ENCODE measurements at regions not wholly inside any gene's neighbourhood (a gene's known extent, or its start where the extent isn't known, plus 50 kb on each side); places are given as distances from the start of the nearest gene placed in this dataset.

- no peak for DNase-seq
Measured at GRCh38 chr16:65515193-65515592, 393.3 kb upstream of the CDH11 start.

- DNase-seq, result no peak
Measured at GRCh38 chr16:65510850-65511249, 389.0 kb upstream of the CDH11 start.

- DNase-seq, result no peak
Measured at GRCh38 chr16:65510241-65510640, 388.4 kb upstream of the CDH11 start.

GRCh38 chr16:65509172-65509571 lies 387.3 kb upstream of the CDH11 start:
- no peak for DNase-seq

- DNase-seq, result no peak
Measured at GRCh38 chr16:65500919-65501318, 379.1 kb upstream of the CDH11 start.

- no peak for DNase-seq
Measured at GRCh38 chr16:65500007-65500406, 378.1 kb upstream of the CDH11 start.

GRCh38 chr16:65499566-65499965 lies 377.7 kb upstream of the CDH11 start:
- no peak for DNase-seq

GRCh38 chr16:65497571-65497970 lies 375.7 kb upstream of the CDH11 start:
- no peak for DNase-seq

GRCh38 chr16:65495106-65495505 lies 373.2 kb upstream of the CDH11 start:
- no peak for DNase-seq

GRCh38 chr16:65494609-65495008 lies 372.7 kb upstream of the CDH11 start:
- no peak for DNase-seq

- DNase-seq, result no peak
Measured at GRCh38 chr16:65494080-65494479, 372.2 kb upstream of the CDH11 start.

- no peak for DNase-seq
Measured at GRCh38 chr16:65490286-65490685, 368.4 kb upstream of the CDH11 start.

- no peak for DNase-seq
Measured at GRCh38 chr16:65489531-65490023, 367.7 kb upstream of the CDH11 start.

GRCh38 chr16:65487231-65487630 lies 365.4 kb upstream of the CDH11 start:
- no peak for DNase-seq

GRCh38 chr16:65481956-65482355 lies 360.1 kb upstream of the CDH11 start:
- no peak for DNase-seq

- no peak for DNase-seq
Measured at GRCh38 chr16:65480281-65481091, 358.6 kb upstream of the CDH11 start.

- no peak for DNase-seq
Measured at GRCh38 chr16:65476448-65476955, 354.6 kb upstream of the CDH11 start.

GRCh38 chr16:65473699-65474098 lies 351.8 kb upstream of the CDH11 start:
- no peak for DNase-seq

GRCh38 chr16:65469116-65469515 lies 347.3 kb upstream of the CDH11 start:
- no peak for DNase-seq

- no peak for DNase-seq
Measured at GRCh38 chr16:65468133-65468532, 346.3 kb upstream of the CDH11 start.

- DNase-seq, result no peak
Measured at GRCh38 chr16:65463652-65464260, 341.9 kb upstream of the CDH11 start.

GRCh38 chr16:65457084-65457483 lies 335.2 kb upstream of the CDH11 start:
- no peak for DNase-seq

- no peak for DNase-seq
Measured at GRCh38 chr16:65455761-65456160, 333.9 kb upstream of the CDH11 start.

- no peak for DNase-seq
Measured at GRCh38 chr16:65453646-65454045, 331.8 kb upstream of the CDH11 start.

Data from activated CD4-positive, alpha-beta T cell treated with anti-CD3 and anti-CD28 coated beads, Interleukin-2, amount 50 U/mL, for 4 hours (primary cell).